ENCODE measurements at regions not wholly inside any gene's neighbourhood (a gene's known extent, or its start where the extent isn't known, plus 50 kb on each side); places are given as distances from the start of the nearest gene placed in this dataset.

DNA sequence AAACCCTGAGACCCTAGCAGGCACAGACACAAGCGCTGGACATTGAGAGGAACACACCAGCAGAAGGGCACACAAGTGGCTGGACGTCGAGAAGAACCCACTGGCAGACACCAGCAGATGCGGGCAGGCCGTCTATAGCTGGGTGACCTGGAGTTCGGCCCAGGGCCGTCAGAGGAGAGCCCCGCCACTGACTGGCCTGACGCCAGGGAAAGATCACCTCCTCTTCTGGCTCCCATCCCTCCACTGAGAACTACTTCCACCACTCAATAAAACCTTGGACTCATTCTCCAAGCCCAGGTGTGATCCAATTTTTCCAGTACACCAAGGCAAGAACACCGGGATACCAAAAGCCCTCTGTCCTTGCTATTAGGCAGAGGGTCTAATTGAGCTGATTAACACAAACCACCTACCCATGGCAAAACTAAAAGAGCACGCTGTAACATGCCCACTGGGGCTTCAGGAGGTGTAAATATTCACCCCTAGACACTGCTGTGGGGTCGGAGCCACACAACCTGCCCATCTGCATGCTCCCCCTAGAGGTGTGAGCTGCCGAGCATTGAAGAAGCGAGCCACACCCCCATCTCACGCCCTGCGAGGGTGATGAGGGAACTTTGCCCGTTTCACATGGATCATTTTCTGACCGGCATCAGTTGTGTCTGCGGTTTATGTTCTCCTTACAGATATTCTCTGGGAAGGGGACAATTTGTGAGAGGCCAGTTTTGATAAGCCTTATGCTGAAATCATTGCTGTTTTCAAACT lies 104.8 kb downstream of the HLX start:
- no peak for DNase-seq

GRCh38 chr1:220990427-220991339 lies 111.4 kb downstream of the HLX start:
- no peak for DNase-seq

GRCh38 chr1:220991506-220991905 lies 112.3 kb downstream of the HLX start:
- DNase-seq: no peak

DNA sequence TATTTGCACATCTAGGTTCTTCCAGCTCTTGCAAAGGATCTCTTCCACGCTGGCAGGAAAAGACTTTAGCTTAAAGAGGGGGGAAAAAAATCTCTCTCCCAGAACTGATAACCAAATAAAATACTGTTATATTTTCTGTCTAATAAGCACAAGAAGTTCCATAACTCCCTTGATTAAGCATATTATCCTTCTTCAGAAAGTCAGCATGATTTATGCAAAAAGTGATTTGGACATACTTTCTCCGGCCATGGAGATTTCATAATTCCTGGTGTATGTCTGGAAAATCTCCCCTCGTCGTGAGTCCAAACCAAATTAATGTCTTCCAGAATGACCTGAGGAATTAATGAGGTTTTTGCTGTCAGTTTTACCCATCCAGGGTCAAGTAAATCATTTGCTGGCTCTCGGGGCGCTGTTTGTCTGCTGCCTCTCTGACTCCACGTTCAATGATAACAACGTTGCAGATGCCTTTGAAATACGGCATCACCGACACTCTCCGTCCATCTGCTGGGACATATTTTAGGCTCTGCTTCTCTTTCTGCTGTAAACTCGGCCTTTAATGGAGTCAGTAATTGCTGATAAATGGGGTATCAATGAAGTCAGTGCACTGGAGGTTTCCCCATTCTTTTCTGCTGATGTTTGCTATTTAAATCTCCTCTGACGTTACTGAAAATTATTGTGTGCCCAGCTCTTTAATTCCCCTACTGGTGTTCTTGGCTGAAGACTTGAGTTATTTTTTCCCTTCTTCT lies 112.9 kb downstream of the HLX start:
- no peak for DNase-seq

DNA sequence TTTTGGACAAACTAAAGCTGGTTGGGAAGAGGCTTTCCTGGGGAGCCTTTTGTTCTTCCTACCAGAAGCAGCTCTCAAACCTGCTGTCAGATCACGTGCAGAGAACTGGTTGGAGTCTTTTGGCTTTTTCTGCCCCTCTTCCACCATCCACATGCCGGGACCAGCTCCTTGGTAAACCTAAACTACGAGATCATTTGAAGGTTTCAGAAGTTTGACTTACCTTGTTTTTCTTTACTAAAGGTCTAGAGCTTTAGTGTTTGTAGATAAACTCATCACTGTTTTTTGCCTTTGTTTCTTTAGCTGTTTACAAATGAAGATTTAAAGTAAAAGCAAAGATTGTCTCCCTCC lies 113.4 kb downstream of the HLX start:
- no peak for DNase-seq

- DNase-seq: no peak
Measured at GRCh38 chr1:220994671-220995070, 115.4 kb downstream of the HLX start.

GRCh38 chr1:220997791-220998190 lies 118.5 kb downstream of the HLX start:
- no peak for DNase-seq

GRCh38 chr1:220999872-221000863 lies 120.9 kb downstream of the HLX start:
- no peak for DNase-seq

DNA sequence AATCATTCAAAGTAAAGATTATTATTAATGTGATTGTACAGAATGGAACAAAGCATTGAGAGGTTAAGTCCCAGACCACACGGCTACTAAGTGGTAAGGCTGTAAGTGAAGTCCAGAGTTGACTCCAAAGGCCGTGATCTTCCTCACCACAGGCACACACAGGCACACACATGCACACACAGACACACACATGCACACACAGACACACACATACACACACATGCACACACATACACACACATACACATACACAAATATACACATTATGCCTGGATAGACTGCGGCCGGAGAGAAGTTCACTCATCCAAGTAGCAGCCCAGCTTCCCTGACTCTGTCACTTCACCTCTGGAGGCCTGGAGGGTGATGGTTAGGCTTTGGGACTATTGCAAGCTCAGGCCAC lies 121.9 kb downstream of the HLX start:
- DNase-seq: no peak

DNA sequence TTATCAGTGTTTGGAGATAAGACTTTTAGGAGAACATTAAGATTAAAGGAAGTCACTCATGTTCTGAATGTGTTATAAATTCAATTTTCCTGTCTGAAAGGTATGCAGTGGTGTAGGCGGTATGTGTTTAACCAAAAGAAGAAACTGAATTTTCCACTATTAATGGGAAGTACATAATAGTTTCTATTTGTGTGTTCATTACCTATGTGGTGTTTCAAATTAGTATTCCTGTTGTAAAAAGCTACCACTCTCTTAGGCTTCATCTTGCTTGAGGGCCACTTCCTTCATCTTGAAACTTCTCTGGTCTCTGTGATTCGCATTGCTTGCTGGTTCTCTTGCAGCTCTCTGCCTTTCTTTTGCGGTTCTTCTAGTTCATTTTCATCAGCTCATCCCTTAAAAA lies 123.4 kb downstream of the HLX start:
- DNase-seq: no peak

DNA sequence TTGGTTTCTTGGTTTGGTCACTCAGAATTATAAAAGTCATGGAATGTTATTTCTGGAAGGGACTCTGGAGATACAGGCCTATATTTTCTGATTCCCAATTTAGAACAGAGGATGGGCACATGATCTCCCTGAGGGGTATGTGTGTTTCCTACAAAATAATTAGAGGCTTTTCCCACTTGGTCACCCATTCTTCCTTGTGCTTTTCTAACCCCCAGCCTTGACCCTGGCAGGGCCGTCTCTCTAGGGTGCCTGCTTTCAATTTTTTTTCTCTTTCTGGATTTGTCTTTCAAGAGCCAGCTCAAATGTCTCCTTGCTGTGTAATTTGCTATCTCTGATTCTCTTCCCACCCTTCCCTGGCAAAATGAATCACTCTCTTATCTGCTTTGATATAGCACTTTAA lies 131.9 kb downstream of the HLX start:
- DNase-seq: no peak

DNA sequence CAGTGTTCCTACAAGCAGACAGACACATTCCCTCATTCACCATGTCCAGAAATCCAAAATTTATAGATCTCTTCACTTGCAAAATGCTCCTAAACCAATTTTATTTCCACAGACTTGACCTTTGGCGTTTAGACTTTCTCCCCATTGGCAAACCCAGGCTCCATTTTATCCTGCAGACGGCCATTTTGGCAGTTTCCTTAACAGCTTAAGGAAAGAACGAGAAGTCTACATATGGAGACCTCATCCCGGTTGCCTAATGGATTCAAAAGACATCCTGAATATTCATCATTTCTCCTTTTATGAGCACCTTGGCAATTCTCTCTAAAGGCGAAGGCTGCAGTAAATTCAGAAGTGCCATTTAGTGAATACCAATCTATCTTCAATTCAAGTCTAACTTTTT lies 132.9 kb downstream of the HLX start:
- no peak for DNase-seq

DNA sequence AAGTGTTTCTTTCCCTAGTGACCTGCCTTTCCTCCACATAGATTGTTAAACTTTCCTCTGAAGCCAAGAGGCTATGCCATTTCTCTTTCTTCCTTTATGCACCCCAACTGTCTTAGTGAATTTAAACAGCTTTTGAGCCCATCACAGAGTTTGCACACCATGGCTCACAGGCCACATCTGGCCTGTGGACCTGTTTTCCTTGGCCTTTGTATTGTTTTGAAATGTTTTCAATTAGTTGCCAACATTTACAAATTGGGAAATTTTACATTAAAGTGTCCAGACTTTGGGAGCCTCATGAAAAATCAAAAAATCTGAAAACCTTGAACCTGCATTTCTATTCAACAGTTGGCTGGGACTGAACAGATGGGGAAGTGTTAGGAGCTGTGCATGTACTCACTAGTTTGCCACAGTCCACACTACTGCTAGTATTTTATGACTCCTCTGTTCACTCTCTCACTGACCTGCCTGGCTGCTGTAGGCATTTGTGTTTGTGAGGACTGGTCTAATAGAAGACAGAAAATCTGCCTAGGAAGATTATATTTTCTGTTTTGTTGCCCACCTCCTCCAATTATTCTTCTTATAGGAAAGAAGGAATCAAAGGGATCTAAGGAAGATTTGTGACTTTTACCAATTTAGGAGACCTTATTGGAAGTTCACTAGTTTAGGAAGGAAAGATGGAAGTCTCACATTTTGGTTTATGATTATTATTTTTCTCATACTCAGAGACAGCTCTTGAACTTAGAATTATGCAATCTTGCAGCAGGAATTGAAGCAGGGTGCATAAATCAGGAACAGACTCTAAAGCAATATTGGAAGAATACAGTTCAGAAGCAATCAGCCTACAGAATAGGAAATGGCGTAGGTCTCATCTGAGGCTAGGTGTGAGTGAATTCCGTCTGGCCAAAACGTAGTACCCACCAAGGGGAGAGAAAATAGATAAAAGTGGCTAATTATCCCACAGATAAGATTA lies 134.7 kb downstream of the HLX start:
- no peak for DNase-seq

DNA sequence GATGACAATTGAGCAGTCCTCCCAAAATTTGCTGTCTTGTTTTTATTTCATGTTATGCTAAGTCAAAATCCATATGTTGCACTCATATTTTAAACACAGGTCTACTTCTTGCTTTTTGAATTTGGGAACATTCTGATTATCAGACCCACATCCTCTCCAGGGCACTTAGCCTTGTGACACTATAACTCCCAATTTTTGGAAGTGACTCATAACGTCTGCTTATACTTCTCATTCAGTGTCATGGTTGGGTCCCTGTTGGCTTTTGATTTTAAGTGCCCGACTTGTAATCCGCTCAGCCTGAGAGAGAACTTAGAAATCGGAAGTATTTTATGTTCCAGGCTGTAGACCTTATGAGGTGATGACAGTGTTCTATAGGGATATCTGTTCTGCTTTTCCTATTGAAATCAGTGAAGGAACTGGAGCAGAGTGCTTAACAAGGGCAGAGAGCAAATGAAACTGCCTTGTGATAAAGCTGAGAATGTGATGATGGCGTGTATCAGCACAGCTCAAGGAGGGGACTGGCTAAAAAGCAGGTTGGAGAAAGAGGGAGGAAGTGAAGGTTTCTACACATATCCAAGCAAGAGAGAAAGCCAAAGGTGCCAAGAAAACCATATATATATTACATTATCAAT lies 136.0 kb downstream of the HLX start:
- DNase-seq: no peak

DNA sequence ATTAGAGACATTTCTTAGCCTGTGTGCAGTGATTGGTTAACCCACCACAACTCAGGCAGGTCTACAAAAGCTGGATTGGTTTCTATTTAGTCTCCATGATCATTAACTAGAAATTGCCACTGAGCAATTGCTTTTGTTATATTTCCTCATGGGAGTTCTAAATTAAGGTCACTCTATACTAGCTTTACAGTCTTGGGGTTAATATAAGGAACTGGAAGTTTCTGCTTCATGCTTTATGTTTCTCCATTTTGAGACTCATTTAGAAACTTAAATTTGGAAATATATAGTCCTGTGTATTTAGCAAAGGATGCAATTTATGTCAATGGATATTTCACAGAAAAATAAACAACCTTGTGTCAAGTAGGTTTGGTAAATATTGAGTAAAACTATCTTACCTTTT lies 137.5 kb downstream of the HLX start:
- DNase-seq: no peak

DNA sequence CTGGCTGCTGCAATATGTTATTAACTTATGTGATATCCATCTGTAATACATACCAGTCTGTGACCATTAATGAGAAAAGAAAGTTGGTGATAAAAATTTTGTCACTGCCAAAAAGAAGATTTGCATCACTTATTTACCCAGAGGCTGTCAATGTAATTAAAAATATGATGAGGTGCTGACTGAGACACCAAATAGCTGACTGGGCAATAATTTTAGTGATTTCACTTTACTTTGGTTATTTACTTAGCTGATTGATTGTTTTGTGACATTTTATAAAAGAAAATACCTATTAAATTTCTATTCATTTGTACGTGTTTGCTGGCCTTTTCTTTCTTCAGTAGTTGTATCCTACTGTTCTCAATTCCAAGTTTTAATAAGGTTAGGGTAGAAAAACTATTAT lies 139.2 kb downstream of the HLX start:
- no peak for DNase-seq

- no peak for DNase-seq
Measured at GRCh38 chr1:221022331-221022730, 143.1 kb downstream of the HLX start.

GRCh38 chr1:221023482-221023881 lies 144.2 kb downstream of the HLX start:
- DNase-seq: no peak

DNA sequence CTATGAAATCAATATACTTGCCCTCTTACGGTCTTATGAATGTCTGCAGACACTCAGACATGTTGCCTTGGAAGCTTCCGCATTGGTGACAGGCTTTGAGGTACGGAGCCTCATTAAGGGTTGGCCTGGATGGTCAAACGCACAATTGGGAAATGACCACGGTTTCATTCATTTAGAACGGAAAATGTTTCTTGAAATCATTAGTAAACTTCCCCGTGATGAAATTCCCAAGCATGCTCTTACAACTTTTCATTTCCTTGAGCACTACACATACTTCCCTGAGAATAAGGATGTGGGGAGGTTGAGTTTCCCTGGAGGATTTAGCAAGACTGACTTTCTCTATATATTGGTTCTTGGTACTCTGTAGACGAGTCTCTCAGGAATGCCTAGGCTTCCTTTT lies 146.3 kb downstream of the HLX start:
- DNase-seq: no peak

- no peak for DNase-seq
Measured at GRCh38 chr1:221025956-221026355, 146.7 kb downstream of the HLX start.
